ENCODE measurements at regions not wholly inside any gene's neighbourhood (a gene's known extent, or its start where the extent isn't known, plus 50 kb on each side); places are given as distances from the start of the nearest gene placed in this dataset.

GRCh38 chr6:139482287-139482686, 107.8 kb upstream of the CITED2 start:
- no peaks in the 10 kb centered on the region for H3K27me3 Mint-ChIP-seq (ENCODE audit: low read depth, unreplicated experiment)
- no peaks in the 10 kb centered on the region for H3K27me3 ChIP-seq (ENCODE audit: insufficient read depth, low read length)
- H3K4me2 ChIP-seq (ENCODE audit: low read length), result no peak overlapping the region
- TF ChIP-seq EZH2 (IDR thresholded peaks at IDR 0.05; ENCODE audit: insufficient read depth, low read length) (no peak), CTCF (IDR thresholded peaks at IDR 0.05; ENCODE audit: insufficient read depth, low read depth, low read length) (no peak)
- no peak overlapping the region for H3K27ac Mint-ChIP-seq (ENCODE audit: unreplicated experiment)
- no peak overlapping the region for H3K4me3 ChIP-seq (ENCODE audit: insufficient read depth, low read depth, low read length)
- no peaks in the 10 kb centered on the region for H3K36me3 ChIP-seq (ENCODE audit: insufficient read depth, low read length)
- no peaks in the 10 kb centered on the region for H3K36me3 Mint-ChIP-seq (ENCODE audit: low read depth, unreplicated experiment)
- H3K4me1 ChIP-seq (ENCODE audit: insufficient read depth, low read length), result no peaks in the 10 kb centered on the region
- no peaks in the 10 kb centered on the region for H3K79me2 ChIP-seq (ENCODE audit: insufficient read depth, low read length)
- no peak overlapping the region for H3K27ac ChIP-seq (ENCODE audit: low read depth, low read length)
- no peak for DNase-seq (ENCODE audit: low read depth)
- H3K4me3 Mint-ChIP-seq (ENCODE audit: unreplicated experiment), result no peak overlapping the region
- no peaks in the 10 kb centered on the region for H4K20me1 ChIP-seq (ENCODE audit: insufficient read depth, low read length)
- H3K4me1 Mint-ChIP-seq (ENCODE audit: low read depth, unreplicated experiment), result peaks cover 6% of the 10 kb centered on the region
- no peak for FAIRE-seq
- no peaks in the 10 kb centered on the region for H3K9me3 ChIP-seq (ENCODE audit: insufficient read depth, low read depth, low read length)
- H3K9me3 Mint-ChIP-seq (ENCODE audit: unreplicated experiment), result peaks cover 6% of the 10 kb centered on the region
- H3K9ac ChIP-seq (ENCODE audit: low read length), result no peak overlapping the region
- H2AFZ ChIP-seq (ENCODE audit: low read depth, low read length), result no peak overlapping the region

GRCh38 chr6:139480356-139481165, 106.1 kb upstream of the CITED2 start:
- no peaks in the 10 kb centered on the region for H3K9me3 ChIP-seq (ENCODE audit: insufficient read depth, low read depth, low read length)
- no peaks in the 10 kb centered on the region for H3K36me3 Mint-ChIP-seq (ENCODE audit: low read depth, unreplicated experiment)
- H4K20me1 ChIP-seq (ENCODE audit: insufficient read depth, low read length), result no peaks in the 10 kb centered on the region
- no peaks in the 10 kb centered on the region for H3K4me1 ChIP-seq (ENCODE audit: insufficient read depth, low read length)
- DNase-seq (ENCODE audit: low read depth), result no peak
- H3K27me3 ChIP-seq (ENCODE audit: insufficient read depth, low read length), result no peaks in the 10 kb centered on the region
- H3K4me3 ChIP-seq (ENCODE audit: insufficient read depth, low read depth, low read length), result no peak overlapping the region
- H2AFZ ChIP-seq (ENCODE audit: low read depth, low read length), result no peak overlapping the region
- H3K4me3 Mint-ChIP-seq (ENCODE audit: unreplicated experiment), result no peak overlapping the region
- TF ChIP-seq CTCF (IDR thresholded peaks at IDR 0.05; ENCODE audit: insufficient read depth, low read depth, low read length) (no peak), EZH2 (IDR thresholded peaks at IDR 0.05; ENCODE audit: insufficient read depth, low read length) (no peak)
- H3K4me2 ChIP-seq (ENCODE audit: low read length), result no peak overlapping the region
- H3K27ac Mint-ChIP-seq (ENCODE audit: unreplicated experiment), result no peak overlapping the region
- H3K4me1 Mint-ChIP-seq (ENCODE audit: low read depth, unreplicated experiment), result peaks cover 6% of the 10 kb centered on the region
- H3K79me2 ChIP-seq (ENCODE audit: insufficient read depth, low read length), result no peaks in the 10 kb centered on the region
- no peaks in the 10 kb centered on the region for H3K36me3 ChIP-seq (ENCODE audit: insufficient read depth, low read length)
- H3K27me3 Mint-ChIP-seq (ENCODE audit: low read depth, unreplicated experiment), result no peaks in the 10 kb centered on the region
- peaks cover 6% of the 10 kb centered on the region for H3K9me3 Mint-ChIP-seq (ENCODE audit: unreplicated experiment)
- no peak overlapping the region for H3K27ac ChIP-seq (ENCODE audit: low read depth, low read length)
- FAIRE-seq, result no peak
- H3K9ac ChIP-seq (ENCODE audit: low read length), result no peak overlapping the region
